GM03348 (cell line): ENCODE measurements at regions not wholly inside any gene's neighbourhood (a gene's known extent, or its start where the extent isn't known, plus 50 kb on each side); places are given as distances from the start of the nearest gene placed in this dataset.
A peak's percentile ranks its signal among the peaks of the same experiment; 100 is the strongest.

Source experiments
- DNase-seq: peaks from one replicate; pipeline ENCODE4 v3.0.0; 2012; ENCODE audit warnings: low spot score

DNA sequence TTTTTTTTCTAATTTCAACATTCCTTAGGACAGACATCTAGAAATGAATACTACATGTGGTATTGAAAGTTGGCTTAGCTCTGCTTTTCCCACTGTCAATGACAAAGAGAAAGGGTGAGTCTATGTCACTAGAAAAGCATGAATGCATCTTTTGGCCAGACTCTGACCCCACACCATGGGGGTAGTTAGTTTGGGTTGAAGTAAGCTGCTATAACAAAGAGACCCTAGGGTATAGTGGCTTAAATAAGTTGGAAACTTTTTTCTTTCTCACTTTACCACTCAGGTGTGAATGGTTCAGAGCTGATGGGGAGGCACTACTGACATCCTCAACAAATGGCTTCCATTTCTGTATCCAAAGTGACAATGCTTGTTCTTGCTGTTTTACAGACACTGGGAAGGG is 161.5 kb downstream of the DLEU7 start:
- DNase-seq, result no peak

- DNase-seq, result no peak
Observed at GRCh38 chr13:50682966-50683365, 160.5 kb downstream of the DLEU7 start.

- no peak for DNase-seq
Observed at GRCh38 chr13:50684366-50684765, 159.1 kb downstream of the DLEU7 start.

- DNase-seq, result no peak
Observed at GRCh38 chr13:50685491-50685890, 158.0 kb downstream of the DLEU7 start.

- DNase-seq, result no peak
Observed at GRCh38 chr13:50685956-50686355, 157.5 kb downstream of the DLEU7 start.

GRCh38 chr13:50686551-50686950 is 156.9 kb downstream of the DLEU7 start:
- no peak for DNase-seq

GRCh38 chr13:50687545-50687944 is 155.9 kb downstream of the DLEU7 start:
- no peak for DNase-seq

- no peak for DNase-seq
Observed at GRCh38 chr13:50690006-50690405, 153.5 kb downstream of the DLEU7 start.

- DNase-seq, result no peak
Observed at GRCh38 chr13:50691176-50691680, 152.3 kb downstream of the DLEU7 start.

- no peak for DNase-seq
Observed at GRCh38 chr13:50691681-50692263, 151.7 kb downstream of the DLEU7 start.

DNA sequence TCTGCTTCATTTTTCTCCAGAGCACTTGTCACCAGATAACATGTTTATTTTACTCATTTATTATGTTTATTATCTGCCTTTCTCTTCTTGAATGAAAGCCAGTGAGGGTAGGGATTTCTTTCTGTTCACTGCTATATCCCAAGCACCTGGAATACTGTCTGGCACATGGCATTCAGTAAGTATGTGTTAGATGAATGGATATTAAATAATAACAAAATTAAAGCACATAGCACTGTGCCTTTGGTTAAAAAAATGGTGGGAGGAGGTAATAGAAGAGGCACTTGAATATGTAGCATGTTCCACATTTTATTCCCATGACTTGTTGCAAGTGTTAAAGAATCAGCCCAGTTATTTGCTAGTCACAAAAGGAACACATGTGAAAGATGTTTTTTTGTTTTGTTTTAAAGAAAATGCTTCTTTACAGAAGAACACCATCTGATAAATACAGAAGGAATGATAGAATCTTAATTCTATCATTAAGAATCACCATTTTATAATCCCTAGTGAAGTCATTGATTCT is 151.0 kb downstream of the DLEU7 start:
- DNase-seq, result peak; percentile 32

- peak; percentile 73 for DNase-seq
Observed at GRCh38 chr13:50693727-50694126, 149.8 kb downstream of the DLEU7 start.

DNA sequence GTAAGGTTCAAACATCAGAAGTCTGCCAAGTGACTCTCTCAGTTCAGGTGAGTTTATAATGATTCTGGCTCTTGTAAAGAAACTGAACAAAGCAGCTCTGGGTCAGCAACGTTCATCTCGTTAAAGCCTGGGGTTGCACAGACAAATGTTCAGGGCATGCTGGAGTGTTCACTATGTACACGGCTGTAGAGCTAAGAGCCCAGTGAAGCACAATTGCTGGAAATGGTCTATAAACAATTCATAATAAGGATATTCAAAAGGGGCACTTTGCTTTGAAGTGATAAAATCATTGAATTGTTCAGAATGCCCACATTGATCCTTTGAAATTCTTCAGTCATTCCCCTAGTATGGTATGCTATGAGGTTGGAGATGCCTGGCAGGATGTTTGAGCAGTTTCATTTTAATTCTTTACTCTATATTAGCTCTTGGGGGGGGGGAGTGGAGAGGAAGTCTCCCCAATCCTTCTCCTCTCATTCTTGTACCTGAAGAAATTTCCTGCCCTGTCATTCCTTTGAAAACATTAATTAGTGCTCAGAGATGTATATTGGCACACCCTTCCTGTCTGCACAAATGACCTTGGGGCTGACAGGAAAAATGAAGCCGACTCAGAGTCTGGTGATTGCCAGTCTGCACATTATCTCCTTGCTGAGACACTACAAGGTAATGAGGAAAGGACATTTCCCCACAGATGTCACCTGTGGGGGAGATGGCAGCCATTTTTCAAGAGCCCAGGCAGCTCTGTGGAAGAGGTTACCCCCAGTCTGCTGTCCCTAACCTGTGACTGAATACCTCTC is 145.5 kb downstream of the DLEU7 start:
- no peak for DNase-seq

DNA sequence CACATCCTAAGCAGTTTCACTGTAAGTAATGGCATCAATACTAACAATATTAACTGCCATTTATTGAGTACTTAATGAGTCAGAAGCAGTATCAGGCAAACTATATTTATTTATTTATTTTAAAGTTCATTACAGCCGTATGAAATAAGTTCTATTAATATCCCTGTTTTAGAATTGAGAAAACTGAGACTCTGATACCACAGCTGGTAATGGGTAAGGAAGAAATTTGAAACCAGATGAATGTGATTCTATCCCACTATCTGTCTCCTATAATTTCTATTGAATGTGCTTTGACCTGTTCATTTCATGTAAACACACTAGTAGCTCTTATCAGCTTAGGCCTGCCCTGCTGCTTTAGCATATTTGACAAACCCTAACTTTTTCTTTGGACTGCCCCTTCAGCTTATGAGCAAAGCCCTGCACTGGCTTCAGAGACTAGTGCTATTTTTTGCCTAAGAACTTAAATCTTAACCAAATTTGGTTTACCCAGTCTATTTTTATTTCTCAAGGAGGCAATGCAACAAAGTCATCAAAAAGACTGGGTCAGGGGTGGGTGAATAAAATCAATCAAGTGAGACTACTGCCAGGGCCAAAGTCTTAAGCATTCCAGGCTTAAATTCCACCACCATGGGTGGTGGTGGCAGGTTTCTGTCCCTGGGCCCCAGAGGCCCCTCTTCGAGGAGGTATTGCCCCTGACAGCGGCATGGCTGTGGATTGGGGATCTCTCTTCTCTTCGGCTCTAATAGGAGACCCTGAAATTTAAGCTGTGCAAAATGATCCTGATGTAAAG is 143.4 kb downstream of the DLEU7 start:
- no peak for DNase-seq

DNA sequence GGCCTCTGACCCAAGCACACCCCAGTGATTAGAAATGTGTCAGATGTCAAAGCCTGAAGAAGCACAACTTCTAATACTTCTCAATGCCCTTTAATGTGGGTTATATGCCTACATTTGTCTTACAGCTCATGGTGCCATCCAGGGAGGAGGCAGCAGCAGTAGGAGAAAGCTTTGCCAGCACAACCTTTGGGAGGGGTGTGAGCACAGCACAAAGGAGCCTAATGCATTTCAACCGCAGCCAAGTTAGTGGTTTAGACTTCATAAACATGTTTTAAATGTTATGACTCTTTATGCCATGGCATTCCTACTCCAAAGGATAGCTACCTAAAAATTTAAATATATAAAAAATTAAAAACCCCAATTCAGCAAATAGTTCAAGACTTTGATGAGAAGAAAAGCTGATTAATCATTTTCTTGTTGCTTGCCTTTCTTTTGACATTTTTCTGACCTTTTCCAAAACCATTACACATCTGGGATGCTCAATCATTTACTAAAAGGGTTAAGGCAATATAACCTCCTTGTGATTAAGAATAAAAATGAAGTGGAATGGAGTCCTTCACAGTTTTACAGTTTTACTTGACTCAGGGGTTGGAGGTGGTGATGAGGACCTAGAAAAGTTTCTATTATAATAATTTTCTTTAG is 142.7 kb downstream of the DLEU7 start:
- no peak for DNase-seq

DNA sequence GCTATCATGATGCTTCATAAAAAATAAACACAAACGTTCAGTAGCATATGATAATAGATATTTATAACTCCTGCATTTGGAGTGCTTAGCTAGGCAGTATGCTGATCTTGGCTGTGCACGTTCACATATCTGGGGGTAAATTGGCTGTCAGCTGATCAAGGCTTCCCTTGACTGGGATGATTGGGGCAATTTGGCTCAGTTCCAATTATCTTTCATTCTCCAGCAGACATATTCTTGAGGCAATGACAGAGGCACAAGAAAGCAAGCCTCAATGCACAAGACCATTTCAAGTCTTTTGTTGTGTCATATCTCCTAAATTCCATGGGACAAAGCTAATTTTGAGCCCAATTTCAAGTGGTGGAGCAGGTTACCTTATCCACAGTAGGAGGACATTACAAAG is 142.0 kb downstream of the DLEU7 start:
- no peak for DNase-seq

- DNase-seq, result no peak
Observed at GRCh38 chr13:50706505-50706904, 137.0 kb downstream of the DLEU7 start.

DNA sequence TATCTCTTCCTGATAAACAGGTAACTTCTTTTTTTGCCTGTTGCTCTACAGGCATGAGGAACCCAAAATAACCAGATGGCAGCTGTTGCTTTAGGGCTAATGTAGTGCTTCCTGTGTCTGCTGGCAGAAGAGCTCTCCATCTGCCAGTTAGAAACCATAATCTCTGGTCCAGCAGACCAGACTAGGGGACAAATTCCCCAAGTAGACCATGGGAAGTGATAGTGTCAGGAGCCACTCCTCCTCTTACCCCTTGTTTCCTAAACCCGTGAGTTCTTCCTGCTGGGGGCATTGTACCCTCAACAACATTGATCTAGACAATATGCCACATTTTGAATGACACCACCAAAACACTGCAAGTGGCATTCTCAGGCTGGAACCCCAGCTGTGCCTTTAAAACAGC is 135.9 kb downstream of the DLEU7 start:
- no peak for DNase-seq

DNA sequence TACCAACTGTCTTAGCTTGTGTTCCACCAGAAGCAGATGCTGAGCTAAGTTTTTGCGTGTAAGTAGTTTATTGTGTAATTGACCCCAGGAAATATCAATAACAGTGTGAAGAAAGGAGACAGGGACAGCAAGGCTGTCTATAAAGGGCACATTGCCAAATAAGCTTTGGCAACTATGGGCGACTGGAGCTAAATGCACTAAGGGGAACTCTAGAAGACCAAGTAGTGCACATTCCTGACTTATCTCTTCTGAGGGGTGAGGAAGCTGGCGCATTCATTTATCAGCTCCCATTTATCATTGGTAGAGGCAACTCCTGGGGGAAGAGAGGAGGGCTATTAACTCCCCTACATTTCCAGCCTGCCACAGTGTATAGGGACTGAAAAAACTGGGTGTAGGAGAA is 135.0 kb downstream of the DLEU7 start:
- no peak for DNase-seq

- DNase-seq, result no peak
Observed at GRCh38 chr13:50709058-50709457, 134.4 kb downstream of the DLEU7 start.

- no peak for DNase-seq
Observed at GRCh38 chr13:50711131-50711815, 132.2 kb downstream of the DLEU7 start.

- no peak for DNase-seq
Observed at GRCh38 chr13:50711996-50712395, 131.5 kb downstream of the DLEU7 start.
